NCI-H524 (cell line): ENCODE measurements at regions not wholly inside any gene's neighbourhood (a gene's known extent, or its start where the extent isn't known, plus 50 kb on each side); places are given as distances from the start of the nearest gene placed in this dataset.
"Not testable (repeated sequence)": the region's sequence is repeated elsewhere in the genome, so short reads cannot be mapped to it uniquely, and the experiment has no call there.

Experiments
- DNase-seq, 2 experiments: peaks; one replicate each; lab custom pipeline; 2025; lab: John Stamatoyannopoulos, UW

- no peak for DNase-seq
These were observed 204.0 kb upstream of the ZNF32 start for GRCh38 chr10:43852644-43853214.

- peak; percentile 72 to 73 for DNase-seq
These were observed 203.5 kb upstream of the ZNF32 start for GRCh38 chr10:43852149-43852548.

GRCh38 chr10:43851030-43851429 is 202.3 kb upstream of the ZNF32 start:
- no peak for DNase-seq

- DNase-seq, result no peak
These were observed 200.9 kb upstream of the ZNF32 start for GRCh38 chr10:43849551-43849950.

GRCh38 chr10:43846968-43847367 is 198.3 kb upstream of the ZNF32 start:
- no peak for DNase-seq

GRCh38 chr10:43846187-43846680 is 197.6 kb upstream of the ZNF32 start:
- DNase-seq, result no peak

GRCh38 chr10:43845121-43845520 is 196.4 kb upstream of the ZNF32 start:
- no peak for DNase-seq

GRCh38 chr10:43844221-43844620 is 195.5 kb upstream of the ZNF32 start:
- DNase-seq, result no peak

GRCh38 chr10:43843321-43844101 is 194.8 kb upstream of the ZNF32 start:
- DNase-seq, result no peak

GRCh38 chr10:43842496-43842895 is 193.8 kb upstream of the ZNF32 start:
- DNase-seq, result no peak

- DNase-seq, result no peak
These were observed 193.4 kb upstream of the ZNF32 start for GRCh38 chr10:43842072-43842471.

- DNase-seq, result no peak
These were observed 191.3 kb upstream of the ZNF32 start for GRCh38 chr10:43839973-43840372.

- DNase-seq, result not testable (repeated sequence)
These were observed 186.1 kb upstream of the ZNF32 start for GRCh38 chr10:43834751-43835150.

GRCh38 chr10:43827853-43828252 is 179.2 kb upstream of the ZNF32 start:
- no peak for DNase-seq

GRCh38 chr10:43825984-43826383 is 177.3 kb upstream of the ZNF32 start:
- no peak for DNase-seq

GRCh38 chr10:43825421-43825820 is 176.7 kb upstream of the ZNF32 start:
- DNase-seq, result no peak

GRCh38 chr10:43824934-43825333 is 176.3 kb upstream of the ZNF32 start:
- DNase-seq, result no peak

GRCh38 chr10:43822631-43823580 is 174.2 kb upstream of the ZNF32 start:
- DNase-seq, result no peak

GRCh38 chr10:43821103-43821502 is 172.4 kb upstream of the ZNF32 start:
- DNase-seq, result no peak

GRCh38 chr10:43820663-43821062 is 172.0 kb upstream of the ZNF32 start:
- DNase-seq, result no peak

- no peak for DNase-seq
These were observed 171.0 kb upstream of the ZNF32 start for GRCh38 chr10:43819464-43820230.

- no peak for DNase-seq
These were observed 170.0 kb upstream of the ZNF32 start for GRCh38 chr10:43818687-43819086.
